Urothelium cell line (cell line): ENCODE measurements at regions not wholly inside any gene's neighbourhood (a gene's known extent, or its start where the extent isn't known, plus 50 kb on each side); places are given as distances from the start of the nearest gene placed in this dataset.
A peak's percentile ranks its signal among the peaks of the same experiment; 100 is the strongest.

ENCODE experiments used
- DNase-seq: peaks from one replicate; pipeline ENCODE4 v3.0.0; 2011; ENCODE audit warnings: low spot score, mixed read lengths
- FAIRE-seq: peaks from 2 replicates; lab custom pipeline; 2011; peaks lifted over from hg19 to GRCh38; lab: Jason Lieb, UNC

GRCh38 chr9:135218331-135219225 lies 131.1 kb downstream of the OLFM1 start:
- FAIRE-seq = no peak
- DNase-seq = no peak

- no peak for FAIRE-seq
Measured at GRCh38 chr9:135219676-135220600, 132.5 kb downstream of the OLFM1 start.

DNA sequence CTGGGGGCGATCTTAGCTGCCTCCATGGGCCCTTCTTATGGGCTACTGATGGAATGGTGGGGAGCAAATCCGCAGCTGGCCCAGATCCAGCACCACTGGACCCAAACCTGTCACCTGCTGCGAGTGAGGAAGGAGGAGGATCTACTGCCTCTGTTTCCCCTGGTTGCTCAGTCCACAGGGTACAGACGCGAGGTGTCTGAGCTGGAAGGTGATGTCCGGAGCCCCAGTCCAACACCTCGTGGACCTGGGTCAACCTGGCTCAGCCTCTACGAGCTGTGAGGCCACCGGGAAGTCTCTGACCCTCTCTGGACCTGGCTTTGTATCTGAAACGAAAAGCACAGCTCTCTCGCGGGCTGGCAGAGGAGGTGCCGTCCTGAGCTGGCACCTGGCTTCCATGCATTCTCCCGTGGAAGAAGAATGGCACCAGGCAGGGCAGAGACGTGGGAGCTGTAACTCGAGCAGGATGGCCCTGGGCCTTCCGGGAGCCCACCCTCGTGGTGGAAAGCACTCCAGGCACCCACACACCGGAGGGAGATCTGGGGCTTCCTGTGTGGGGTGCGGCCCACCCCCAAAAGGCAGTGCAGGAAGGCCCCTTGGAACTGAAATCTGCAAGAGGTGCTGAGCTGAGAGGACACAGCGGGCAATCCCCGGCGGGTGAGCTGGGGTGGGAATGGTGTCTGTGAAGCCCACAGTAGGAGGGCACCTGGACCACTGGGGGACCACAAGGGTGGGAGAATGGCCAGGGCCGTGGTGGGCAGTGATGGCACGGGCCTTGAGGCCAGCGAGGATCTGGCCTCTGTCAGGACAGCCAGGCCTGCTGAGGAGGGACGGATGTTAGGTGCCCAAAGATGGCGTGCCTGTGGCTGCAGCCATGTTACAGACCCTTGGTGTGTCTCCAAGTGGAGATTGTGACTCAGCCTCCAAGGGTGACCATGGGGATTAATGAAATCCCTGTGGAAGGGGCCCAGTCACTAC lies 133.4 kb downstream of the OLFM1 start:
- FAIRE-seq (no peak), DNase-seq (no peak)

More at GRCh38 chr9:135219676-135220600, 132.5 kb downstream of the OLFM1 start:
- DNase-seq = no peak

DNA sequence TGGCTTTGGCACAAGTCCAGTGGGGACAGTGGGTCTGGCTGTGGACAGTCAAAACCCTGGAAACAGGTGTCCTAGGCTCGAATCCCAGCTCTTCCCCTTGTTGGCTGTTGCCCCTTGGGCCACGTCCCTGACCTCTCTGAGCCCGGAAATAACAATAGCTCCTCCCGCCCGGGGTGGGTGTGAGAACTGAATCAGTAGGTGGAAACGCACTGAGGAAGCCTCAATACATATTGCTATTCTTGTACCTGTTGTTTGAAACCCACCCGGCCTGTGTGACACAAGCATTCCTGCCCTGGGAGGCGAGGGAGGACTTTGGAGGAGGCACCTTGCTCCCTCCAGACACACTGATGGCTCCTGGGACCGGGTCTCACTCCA lies 134.1 kb downstream of the OLFM1 start:
- no peak for FAIRE-seq

DNA sequence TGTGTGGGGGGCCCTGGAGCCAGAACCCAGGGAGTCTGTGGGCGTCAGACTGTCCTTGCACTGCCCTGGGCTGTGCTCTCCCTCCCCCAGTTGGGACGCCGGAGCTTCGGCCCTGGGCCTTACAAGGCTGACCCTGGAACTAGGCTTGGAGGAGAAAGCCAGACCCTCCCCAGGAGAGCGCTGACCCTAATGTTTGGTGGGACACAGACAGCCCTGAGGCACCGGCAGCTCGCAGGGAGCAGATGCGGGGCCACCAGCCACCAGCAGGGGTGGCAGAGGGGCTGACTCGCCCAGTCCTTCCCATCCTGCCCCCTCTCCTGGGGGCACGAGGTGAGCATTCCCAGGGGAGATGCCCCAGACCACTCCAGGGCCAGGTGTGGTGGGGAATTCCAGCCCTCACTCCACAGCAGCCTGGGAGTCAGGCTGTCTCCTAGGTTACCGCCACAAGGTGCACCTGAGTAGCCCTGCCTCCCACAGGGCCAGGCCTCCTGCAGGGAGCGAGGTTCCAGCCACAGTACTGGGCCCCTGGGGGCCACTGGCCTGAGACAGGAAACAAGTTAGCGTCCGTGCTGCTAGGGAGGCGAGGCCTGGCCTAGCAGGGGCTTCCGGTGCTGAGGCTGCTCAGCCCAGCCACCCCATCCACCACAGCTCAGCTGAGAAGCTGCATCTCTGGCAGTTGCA lies 134.6 kb downstream of the OLFM1 start:
- DNase-seq = no peak
- no peak for FAIRE-seq

More for the DNA sequence above, 134.1 kb downstream of the OLFM1 start:
- DNase-seq = no peak

GRCh38 chr9:135222881-135223760 lies 135.7 kb downstream of the OLFM1 start:
- DNase-seq = no peak
- no peak for FAIRE-seq

GRCh38 chr9:135223831-135224230 lies 136.4 kb downstream of the OLFM1 start:
- FAIRE-seq (no peak), DNase-seq (no peak)

- FAIRE-seq = no peak
Measured at GRCh38 chr9:135224286-135224877, 136.9 kb downstream of the OLFM1 start.

DNA sequence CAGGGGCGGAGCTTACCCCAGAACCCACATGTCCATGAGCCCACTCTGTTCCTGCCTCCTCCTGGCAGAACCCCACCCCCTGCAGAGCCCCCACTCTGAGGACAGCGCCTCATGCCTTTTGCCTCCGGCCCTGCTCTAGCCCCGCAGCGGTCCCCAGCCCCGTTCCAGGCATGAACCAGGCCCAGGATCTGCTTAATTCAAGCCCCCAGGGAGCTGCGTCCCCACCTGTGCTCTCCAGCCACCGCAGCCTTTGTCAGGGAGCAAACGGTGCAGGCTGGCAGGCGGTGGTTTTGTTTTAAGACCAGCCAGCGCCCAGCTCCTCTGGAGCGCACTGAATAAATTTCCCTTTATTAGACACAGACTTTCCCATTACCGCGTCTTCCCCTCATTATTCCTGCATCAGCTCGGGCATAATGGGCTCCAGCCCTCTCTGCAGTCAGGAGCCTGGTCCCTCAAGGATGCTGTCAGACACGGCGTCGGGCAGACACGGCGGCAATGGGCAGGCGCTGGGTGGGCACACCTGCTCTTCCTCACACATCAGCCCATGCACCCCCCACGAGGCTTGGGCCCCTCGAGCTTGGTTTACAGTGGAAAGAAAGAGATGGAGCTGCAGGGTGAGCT lies 137.6 kb downstream of the OLFM1 start:
- DNase-seq = no peak
- FAIRE-seq = no peak

More at GRCh38 chr9:135224286-135224877, 136.9 kb downstream of the OLFM1 start:
- DNase-seq = no peak

DNA sequence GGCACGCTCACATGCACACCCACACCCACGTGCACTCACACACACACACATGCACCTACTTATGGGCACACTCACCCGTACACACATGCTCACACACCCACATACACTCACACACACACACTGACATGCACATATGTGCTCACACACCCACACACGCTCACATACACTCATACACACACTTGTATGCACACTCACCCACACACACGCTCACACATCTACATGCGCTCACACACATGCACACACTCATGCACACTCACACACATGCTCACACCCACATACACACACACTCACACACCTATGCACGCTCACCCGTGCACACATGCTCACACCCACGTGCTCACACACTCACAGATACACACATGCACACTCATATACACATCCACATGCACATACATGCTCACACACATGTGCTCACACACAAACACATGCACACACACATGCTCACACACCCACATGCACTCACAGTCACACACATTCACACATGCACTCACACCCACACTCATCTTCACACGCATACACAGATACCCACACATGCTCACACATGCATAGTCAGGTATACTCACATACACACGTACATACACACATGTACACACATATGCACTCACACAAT lies 138.3 kb downstream of the OLFM1 start:
- peak; percentile 91 for FAIRE-seq

GRCh38 chr9:135226369-135227050 lies 139.0 kb downstream of the OLFM1 start:
- FAIRE-seq (no peak), DNase-seq (no peak)

More for the DNA sequence above, 138.3 kb downstream of the OLFM1 start:
- DNase-seq = no peak

DNA sequence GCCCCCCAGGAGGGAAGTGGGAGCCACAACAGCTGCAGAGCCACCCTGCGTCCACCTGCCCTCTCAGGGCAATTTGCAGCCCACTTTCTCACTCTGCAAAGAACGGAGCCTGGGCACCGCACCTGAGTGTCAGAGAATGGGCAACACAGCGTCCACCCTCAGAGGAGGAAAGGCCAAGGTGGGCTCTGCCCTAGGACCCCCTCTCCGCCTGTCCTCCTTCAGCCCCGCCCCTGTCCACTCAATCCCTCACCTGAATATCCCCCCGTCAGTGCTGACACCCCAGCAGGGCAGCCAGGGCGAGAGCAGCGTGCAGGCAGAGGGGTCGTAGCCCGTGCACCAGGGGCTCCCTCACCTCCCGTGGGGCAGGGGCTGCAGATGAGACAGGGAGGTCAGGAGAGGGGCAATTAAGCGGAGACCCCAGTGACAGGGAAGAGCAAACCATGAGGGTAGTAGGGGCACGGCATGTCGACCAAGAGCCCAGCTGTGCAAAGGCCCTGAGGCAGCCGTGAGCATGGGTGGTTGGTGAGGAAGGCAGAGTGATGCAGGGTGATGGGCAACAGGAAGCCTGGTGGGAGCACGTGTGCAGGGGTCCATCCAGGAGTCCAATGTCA lies 140.3 kb downstream of the OLFM1 start:
- no peak for DNase-seq
- FAIRE-seq = no peak

GRCh38 chr9:135228345-135228982 lies 141.0 kb downstream of the OLFM1 start:
- DNase-seq = no peak
- FAIRE-seq = no peak

GRCh38 chr9:135228983-135229625 lies 141.6 kb downstream of the OLFM1 start:
- no peak for FAIRE-seq
- no peak for DNase-seq

- FAIRE-seq = no peak
- no peak for DNase-seq
Measured at GRCh38 chr9:135229701-135230385, 142.4 kb downstream of the OLFM1 start.
